WTC11 (cell line): ENCODE measurements at regions not wholly inside any gene's neighbourhood (a gene's known extent, or its start where the extent isn't known, plus 50 kb on each side); places are given as distances from the start of the nearest gene placed in this dataset.

Source experiments
- CBFB ChIP-seq: sonication (generic); formaldehyde crosslinking; IDR thresholded peaks from 2 replicates; pipeline ENCODE4 v1.8.1; 2022; ENCODE audit warnings: mild to moderate bottlenecking, low read depth, missing genetic modification reagents
- CTCF ChIP-seq: fragments of 200-600 bp; IDR thresholded peaks from 2 replicates; pipeline ENCODE4 v1.8.0; 2022; ENCODE audit warnings: antibody characterized with exemption
- ETV6 ChIP-seq: sonication (generic); formaldehyde crosslinking; IDR thresholded peaks from 2 replicates; pipeline ENCODE4 v1.8.1; 2022; ENCODE audit warnings: mild to moderate bottlenecking, missing genetic modification reagents
- JUN ChIP-seq: sonication (generic); formaldehyde crosslinking; IDR thresholded peaks from 2 replicates; pipeline ENCODE4 v1.8.0; 2023; ENCODE audit warnings: mild to moderate bottlenecking, missing genetic modification reagents
- MLX ChIP-seq: sonication (generic); formaldehyde crosslinking; IDR thresholded peaks from 2 replicates; pipeline ENCODE4 v1.8.1; 2023; ENCODE audit warnings: mild to moderate bottlenecking, missing genetic modification reagents, moderate library complexity
- NR2C2 ChIP-seq: sonication (generic); formaldehyde crosslinking; IDR thresholded peaks from 2 replicates; pipeline ENCODE4 v1.8.0; 2022; ENCODE audit warnings: mild to moderate bottlenecking, missing genetic modification reagents
- SMAD3 ChIP-seq: sonication (generic); formaldehyde crosslinking; IDR thresholded peaks from 2 replicates; pipeline ENCODE4 v1.8.0; 2022; ENCODE audit warnings: missing genetic modification reagents, mild to moderate bottlenecking, borderline replicate concordance
- USF1 ChIP-seq: sonication (generic); formaldehyde crosslinking; IDR thresholded peaks from 2 replicates; pipeline ENCODE4 v1.8.0; 2022; ENCODE audit warnings: mild to moderate bottlenecking, missing genetic modification reagents

GRCh38 chr6:140909156-140909555 lies 1223.6 kb upstream of the GJE1 start:
- TF ChIP-seq ETV6 (CRISPR knock-in tag) (no peak), USF1 (CRISPR knock-in tag) (no peak), NR2C2 (CRISPR knock-in tag) (no peak), CBFB (CRISPR knock-in tag) (no peak), SMAD3 (no peak), MLX (CRISPR knock-in tag) (no peak), JUN (CRISPR knock-in tag) (no peak), CTCF (no peak)
